NCI-H2171 treated with DMSO at 0.1 percent for 48 hours (cell line): ENCODE measurements at regions not wholly inside any gene's neighbourhood (a gene's known extent, or its start where the extent isn't known, plus 50 kb on each side); places are given as distances from the start of the nearest gene placed in this dataset.

ENCODE experiments used
- DNase-seq: peaks from one replicate; lab custom pipeline; 2025; lab: John Stamatoyannopoulos, UW

DNA sequence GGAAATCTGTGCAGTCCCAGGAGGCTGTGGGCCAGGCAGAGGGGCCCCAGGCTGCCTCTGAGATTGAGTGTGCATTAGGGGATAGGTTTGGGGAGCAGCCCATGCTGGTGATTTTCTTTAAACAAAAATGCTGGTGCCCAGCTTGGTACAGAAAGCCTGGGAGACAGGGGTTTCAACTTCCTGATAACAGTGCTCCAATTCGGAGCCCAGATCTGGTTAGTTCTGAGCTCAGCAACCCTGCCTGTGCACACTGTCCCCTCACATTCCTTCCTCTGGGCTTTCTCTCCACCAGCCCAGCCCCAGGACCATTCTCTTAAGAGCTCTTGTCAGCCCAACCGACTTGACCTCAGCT, 379.2 kb upstream of the ZMIZ1 start:
- DNase-seq, result no peak

DNA sequence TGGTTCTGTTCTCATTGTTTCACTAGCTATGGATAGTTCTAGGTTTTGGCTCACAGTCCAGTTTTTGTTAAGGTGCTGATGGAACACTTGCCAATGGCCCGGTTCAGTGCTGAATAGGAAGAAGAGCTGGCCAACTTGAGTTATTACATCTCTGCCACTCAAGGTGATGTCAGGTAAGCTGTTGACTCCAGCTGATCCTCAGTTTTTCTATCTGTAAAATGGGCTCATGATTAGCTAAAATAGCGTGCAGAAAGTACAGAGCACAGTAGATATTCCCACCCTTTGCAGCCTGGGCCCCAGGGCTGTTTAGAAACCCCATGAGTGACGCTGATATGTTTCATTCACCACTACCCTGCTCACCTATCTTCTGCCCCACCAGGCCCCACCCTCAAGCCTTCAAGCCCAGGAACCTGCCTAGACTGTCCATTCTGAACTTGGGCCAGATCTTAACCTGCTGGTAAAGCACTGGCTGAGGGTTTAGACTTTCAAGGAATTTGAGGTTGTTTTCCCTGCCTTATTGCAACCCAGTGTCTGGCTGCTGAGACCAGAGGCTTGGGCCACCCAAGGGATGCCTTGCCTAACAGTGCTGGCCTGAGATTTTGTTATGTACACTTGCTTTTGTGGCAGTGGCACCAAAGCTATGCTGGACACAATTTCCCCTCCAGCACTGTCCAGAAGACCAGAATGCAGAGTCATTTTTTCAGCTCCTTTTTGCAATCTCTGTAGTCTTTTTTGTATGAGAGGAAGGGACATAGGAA, 378.2 kb upstream of the ZMIZ1 start:
- no peak for DNase-seq

DNA sequence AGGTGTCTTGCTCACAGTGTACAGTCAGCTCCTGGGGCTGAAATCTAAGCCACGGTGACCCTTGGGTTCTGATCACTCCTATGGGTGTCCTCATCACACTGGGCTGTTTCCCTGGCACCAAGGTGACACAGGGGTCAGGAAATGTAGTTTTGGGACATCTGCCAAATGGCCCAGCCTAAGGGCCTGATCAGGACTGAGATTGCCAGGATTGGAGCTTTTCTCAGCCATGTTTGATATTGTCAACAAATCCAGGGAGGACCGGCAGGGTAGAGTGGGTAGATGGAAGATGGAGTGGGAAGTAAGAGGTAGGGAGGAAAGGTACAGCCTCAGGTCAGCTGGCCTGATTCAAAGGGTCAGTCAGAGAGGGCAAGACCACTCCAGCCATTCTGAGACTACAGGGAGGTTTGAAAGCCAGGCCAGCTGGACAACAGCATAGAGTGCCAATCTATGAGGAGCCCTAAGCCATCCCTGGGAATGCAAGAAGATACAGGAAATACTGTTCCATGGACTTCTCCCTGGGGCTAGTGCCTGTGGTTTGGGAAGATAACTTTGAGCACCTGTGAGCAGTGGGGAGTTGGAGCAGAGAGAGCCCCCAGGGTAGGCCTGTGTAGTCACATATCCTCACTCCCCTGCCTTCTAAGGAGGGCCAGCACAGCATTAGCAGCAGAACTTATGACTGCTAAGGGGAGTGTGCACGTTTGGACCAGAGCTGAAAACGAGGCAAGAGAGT, 377.3 kb upstream of the ZMIZ1 start:
- DNase-seq, result no peak

DNA sequence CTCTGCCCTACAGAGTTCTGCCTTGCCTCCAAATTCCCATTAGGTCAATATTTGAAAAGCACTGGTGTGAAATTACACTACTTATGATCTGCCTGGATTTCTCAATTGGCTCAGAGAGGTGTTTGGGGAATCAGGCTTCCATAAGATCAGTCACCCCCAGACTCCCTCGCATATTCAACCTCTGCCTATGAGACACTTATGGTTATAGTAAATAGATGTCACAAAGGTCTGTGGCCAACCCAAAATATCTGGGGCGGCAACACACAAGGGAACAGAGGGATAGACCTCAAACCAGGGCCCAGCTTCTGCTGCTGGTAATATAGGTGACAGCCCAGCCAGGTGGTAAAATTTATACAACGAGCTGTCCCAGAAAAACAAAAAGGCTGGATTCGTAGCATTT, 376.7 kb upstream of the ZMIZ1 start:
- DNase-seq, result no peak

GRCh38 chr10:78695846-78696245, 372.9 kb upstream of the ZMIZ1 start:
- DNase-seq, result no peak

DNA sequence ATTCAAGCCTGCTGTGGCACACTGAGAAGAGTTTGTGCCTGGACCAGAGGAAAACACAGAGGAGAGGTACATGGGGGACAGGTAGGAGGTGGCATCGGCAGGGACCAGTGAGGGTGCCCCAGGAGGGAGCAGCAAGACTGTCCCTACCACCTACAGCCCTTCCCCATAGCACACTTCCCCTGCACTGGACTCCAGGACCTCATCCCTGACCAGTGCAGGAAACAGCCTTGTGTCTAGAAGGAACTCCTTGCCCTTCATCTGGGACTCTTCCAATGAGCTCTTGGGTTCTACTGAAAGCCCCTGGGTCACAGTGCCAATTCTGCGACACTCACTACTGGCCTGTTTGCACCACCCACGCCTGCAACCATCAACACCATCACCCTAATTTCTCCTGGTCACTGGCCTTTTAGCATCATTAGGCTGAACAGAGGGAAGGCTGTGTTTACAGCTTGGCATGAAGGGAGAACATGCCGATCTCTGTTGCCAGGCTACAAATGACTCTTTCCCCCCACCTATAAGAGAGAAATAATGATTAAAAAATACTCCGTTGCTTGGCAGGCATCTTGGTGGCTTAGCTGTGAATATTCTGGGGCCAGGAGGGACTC, 371.9 kb upstream of the ZMIZ1 start:
- DNase-seq, result no peak

GRCh38 chr10:78699971-78700370, 368.8 kb upstream of the ZMIZ1 start:
- DNase-seq, result peak; percentile 32

- peak; percentile 74 for DNase-seq
Observed at GRCh38 chr10:78700413-78700812, 368.4 kb upstream of the ZMIZ1 start.

DNA sequence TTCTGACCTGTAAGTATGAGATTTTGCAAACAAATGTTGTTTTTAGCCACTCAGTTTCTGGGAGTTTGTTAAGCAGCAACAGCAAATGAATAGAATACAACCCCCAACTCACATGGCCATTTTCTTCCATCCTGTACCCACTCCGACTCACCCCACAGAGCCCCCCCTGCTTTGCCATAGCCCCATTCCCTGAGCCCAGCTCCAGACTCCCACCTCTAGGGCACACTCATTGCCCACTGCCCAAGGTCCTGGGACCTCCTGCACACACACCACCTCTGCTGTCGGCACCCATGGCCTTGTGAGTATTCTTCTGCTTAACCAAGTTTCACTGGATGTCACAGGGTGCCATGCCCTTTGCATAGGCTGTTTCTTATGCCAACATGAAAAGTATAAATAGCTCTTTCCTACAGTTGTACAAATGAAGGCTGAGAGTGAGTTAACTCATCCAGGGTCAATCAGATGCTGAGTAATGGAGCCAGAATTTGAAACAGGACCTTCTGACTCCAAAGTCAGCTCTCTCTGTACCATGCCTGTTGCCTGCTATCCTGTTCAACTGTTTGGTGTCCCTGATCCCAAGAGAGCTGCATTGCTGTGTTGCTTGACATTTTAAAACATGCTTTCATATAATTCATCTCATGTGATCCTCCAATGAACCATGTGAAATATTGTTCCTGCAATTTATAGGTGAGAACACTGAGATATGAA, 367.8 kb upstream of the ZMIZ1 start:
- DNase-seq, result no peak

DNA sequence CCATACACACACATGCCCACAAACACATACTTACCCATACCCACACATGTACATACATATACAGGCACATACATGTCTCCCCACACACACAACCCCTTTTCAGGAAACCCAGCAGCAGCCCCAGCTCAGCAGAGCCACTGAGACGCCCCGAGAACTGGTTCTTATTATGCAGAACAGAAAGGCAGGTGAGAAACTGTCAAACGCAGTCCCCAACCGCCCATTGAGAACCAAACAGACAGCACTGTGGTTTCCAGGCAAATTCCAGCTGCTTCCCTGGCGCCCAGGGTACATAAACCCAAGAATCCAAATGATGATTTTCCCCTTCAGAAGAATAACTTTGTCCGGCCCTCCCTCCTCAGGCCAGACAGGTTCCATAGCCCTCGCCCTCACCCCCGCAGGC, 366.6 kb upstream of the ZMIZ1 start:
- no peak for DNase-seq

DNA sequence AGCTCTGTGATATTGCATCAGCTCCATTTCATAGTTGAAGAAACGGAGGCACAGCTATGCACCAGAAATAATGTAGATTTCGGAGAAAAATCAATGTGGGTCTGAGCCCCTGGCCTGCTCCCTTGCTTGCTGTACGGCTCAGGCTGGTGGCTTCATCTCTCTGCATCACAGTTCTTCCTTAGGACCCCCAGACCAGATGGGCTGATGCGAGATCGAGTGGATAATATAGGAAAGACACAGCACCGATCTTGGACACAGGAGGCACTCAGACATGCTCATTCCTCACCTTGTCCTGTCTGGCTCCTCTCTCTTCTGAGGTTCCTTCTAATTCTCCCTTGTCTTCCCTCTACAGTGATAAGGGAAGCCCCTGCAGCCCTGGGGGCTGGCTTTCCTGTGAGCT, 365.9 kb upstream of the ZMIZ1 start:
- no peak for DNase-seq

DNA sequence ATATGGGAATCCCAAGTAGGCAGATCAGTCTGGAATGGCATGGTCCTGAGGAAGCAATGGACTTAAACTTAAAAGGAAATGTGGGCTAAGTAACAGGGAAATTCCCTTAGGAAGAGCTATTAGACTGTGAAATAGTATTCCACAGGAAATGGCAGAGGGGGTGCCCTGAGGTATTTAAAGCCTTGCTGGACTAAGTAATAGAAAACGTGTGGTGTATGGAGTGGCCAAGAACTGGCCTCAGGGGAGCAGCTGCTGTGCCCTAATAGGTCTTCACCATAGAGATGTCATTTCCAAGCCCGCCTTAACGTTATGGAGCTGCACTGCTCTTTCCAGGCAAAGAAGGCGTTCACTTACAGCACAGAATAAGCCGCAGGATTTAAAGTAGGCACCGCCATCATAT, 365.2 kb upstream of the ZMIZ1 start:
- no peak for DNase-seq

- no peak for DNase-seq
Observed at GRCh38 chr10:78706256-78706655, 362.5 kb upstream of the ZMIZ1 start.

GRCh38 chr10:78706726-78707540, 361.8 kb upstream of the ZMIZ1 start:
- DNase-seq, result no peak

DNA sequence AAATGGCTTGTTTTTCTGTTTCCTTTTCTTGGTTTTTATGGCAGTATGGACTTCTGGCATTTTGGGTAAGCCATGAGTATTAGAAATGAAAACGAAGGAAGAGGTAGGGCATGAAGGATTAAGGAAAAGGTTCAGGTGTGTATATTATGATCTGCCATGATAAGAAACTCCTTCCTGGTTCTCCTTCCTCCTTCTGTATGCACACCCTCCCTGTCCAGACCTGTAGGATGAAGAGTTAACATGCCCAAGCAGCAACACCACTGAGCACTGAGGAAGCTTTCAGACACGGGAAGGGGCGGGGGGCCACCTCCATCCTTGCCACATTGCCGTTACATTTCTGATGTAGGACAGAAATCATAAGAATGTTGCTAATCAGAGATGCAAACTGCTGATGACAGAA, 361.0 kb upstream of the ZMIZ1 start:
- DNase-seq, result no peak

- no peak for DNase-seq
Observed at GRCh38 chr10:78712147-78712546, 356.6 kb upstream of the ZMIZ1 start.

DNA sequence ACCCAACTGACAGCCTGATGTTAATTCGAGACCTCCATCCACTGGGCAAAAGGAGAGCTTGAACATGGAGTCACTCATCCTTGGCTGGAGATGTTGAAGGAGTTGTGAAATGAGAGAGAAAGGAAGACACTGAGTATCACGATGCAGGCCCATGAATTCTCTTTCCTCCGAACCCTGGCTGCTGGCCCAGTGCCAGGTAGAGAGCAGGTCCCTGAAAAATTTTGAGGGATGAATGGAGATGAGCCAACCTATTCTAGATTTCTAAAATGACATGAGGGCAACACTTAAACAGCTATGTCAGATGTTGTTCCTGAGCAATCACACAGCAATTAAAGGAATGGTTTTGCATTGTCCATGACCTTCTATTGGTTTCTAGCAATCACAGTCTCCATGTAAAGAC, 355.1 kb upstream of the ZMIZ1 start:
- no peak for DNase-seq

DNA sequence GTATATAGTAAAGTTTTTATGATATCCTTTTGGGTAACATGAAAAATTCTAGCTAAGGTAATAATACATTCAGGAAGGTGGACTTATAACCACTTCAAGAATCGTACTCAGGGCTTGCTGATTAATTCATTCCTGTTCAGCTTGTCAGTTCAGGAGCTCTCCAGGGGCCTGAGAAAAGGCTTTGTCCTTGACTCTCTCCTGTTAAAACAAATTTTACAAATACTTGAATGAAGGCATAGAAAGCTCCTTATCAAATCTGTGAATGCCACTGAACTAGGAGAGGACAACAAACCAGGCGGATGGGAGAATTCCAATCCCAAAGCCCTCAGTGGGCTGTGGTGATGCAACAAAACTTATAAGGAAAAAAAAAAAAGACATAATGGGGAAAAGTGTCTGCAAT, 354.5 kb upstream of the ZMIZ1 start:
- DNase-seq, result no peak

GRCh38 chr10:78715435-78715834, 353.3 kb upstream of the ZMIZ1 start:
- peak; percentile 44 for DNase-seq

DNA sequence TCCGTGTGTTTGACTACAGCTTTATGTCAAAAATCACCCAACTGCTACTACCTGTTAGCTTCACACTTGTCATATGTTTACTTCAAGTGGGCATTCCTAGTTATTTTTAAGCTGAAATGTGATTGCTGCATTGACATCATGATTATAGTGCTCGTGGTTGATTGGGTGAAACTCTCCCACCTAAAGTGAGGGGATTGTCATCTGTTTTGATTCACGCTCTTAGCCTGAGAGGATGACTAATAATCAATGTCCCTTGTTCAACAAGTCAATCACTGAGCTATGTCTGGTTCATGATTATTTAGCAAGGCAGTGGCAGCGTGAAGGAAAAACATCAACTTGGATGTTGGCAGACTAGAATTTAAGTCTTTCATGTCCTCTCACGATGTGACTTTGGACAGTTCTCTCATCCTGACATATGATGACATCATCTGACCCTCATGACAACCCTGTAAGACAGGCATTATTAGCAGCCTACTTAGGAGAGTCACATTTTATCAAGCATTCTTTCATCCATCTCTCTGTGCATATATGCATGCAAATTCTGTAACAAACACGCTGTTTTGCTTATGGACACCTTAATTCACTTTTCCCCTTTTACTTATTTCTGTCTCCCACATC, 352.6 kb upstream of the ZMIZ1 start:
- no peak for DNase-seq

DNA sequence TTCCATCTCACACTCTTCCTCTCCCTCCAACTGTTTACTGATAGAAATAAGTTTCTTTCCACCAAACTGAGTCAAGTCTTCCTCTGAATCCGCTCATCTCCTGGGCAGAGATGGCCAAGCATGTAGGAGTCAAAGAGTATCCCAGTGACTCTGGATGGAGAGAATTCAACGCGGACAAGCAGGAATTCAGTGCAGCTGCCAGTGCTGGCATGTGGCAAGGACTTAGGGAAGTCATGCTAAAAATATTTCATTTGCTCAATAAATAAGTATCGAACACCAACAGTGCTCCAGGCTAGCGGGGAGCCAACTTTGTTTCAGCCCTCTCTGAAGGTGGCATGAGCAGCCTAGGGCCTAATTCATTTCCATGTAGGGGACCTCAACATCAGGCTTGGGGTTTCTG, 351.6 kb upstream of the ZMIZ1 start:
- no peak for DNase-seq
